ENCODE measurements at regions not wholly inside any gene's neighbourhood (a gene's known extent, or its start where the extent isn't known, plus 50 kb on each side); places are given as distances from the start of the nearest gene placed in this dataset.

DNA sequence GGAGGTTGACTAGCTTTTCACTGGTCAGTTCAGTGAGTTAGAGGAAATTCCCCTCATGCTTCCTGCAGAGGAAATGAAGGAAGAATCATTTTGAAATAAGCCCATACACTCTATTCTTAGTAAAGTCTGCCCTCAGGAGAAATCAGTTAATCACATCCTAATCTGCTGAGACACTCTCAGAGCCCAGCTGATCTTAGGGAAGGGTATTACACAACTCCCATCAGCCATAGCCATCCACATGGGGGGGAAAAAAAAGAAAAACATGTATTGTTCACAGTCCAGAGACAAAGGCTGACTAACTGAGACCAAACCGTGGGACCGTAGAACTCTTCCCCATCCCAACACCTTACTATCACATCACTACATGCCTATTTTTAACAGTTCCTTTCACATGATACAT lies 722.3 kb downstream of the CDH8 start:
- DNase-seq, result no peak

GRCh38 chr16:61309386-61309785 lies 726.9 kb downstream of the CDH8 start:
- DNase-seq, result no peak

- DNase-seq, result no peak
These were observed 730.0 kb downstream of the CDH8 start for GRCh38 chr16:61306204-61306603.

DNA sequence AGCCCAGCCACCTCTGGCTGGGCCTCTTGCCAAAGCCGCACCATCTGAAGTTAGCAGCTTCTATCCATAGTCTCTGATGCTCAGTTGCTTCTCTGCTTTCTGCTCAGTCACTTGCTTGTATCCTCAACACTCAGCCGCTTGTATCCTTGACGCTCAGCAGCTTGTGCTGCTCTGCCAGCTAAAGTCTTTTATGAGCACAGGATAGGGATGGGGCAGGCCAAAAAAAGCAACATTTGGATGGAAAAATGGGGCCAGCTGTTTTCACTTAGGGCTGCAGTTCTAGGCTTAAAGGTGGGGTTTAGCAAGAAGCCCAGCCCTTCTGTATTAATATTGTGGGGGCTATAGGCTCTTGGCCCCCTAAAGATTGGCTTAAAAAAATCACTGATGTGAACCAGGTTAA lies 739.4 kb downstream of the CDH8 start:
- no peak for DNase-seq

DNA sequence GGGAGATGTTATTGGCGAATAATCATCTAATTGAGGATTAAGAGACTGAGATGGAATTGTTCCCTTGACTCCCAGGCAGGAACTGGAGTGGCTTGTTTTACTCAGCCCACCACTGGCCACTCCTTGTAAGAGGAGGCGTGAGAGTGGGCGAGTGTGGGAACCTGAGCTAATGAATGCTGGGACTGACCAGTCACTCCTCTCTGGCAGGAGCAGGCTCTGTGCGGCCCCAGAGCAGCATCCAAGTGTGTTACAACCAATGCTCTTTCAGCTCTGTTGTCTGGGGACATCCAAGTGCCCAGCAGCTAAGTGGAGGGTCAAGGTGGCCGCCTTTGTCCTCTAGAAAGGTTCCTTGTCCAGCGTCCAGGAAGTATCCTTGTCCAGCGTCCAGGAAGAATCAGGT lies 739.9 kb downstream of the CDH8 start:
- DNase-seq, result no peak

DNA sequence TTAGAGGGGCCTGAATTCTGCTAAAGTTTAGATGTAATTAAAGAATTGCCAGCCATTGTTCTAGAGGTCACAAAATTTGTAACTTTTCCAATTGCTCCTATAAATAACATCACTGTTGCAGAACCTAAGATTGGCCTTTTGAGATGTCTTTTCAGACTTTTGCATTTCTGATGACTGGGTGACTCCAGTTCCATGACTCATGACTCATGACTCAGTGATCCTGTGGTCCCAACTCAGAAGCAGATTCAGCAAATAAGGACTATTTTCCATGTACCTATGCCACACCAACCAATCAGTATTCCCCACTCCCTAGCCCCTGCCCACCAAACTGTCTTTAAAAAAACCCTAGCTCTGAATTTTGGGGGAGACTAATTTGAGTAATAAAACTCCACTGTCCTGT lies 740.9 kb downstream of the CDH8 start:
- DNase-seq, result no peak

DNA sequence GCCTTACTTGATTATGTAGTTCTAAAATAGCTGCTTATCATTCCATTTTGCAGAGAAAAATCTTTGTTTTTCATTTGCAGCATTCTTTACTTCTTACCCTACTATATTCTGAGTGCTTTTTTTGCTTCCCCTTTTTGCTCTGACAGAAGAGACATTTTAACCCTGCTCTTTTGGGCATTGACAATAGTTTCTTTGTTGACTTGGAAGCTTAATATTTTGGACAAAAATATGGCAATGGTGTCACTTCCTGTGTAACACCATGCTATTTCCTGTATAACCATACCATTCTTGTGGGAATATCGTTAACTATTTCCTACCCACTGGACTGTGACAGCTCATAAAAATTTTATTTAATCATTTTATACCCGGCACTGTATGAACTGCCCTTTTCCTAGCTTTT lies 747.1 kb downstream of the CDH8 start:
- no peak for DNase-seq

- no peak for DNase-seq
These were observed 758.4 kb downstream of the CDH8 start for GRCh38 chr16:61277849-61278248.

- DNase-seq, result no peak
These were observed 762.0 kb downstream of the CDH8 start for GRCh38 chr16:61274211-61274610.

DNA sequence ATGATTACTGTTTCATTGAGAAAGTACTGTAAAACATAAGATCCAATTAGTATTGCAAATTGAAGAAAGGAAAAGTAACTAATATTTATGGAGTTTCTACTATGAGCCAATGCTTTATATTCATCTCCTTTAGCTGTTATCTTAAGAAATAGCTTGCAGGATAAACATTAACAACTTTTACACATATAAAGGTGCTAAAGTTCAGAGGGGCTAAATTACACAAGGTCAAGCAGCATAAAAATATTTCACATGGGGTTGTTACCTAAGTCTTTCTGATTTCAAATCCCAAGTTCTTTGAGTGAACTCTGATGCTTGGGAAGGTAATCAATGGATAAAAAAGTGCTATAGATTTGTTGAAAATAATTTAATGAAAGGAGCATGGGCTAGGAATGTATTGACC lies 765.5 kb downstream of the CDH8 start:
- DNase-seq, result no peak

DNA sequence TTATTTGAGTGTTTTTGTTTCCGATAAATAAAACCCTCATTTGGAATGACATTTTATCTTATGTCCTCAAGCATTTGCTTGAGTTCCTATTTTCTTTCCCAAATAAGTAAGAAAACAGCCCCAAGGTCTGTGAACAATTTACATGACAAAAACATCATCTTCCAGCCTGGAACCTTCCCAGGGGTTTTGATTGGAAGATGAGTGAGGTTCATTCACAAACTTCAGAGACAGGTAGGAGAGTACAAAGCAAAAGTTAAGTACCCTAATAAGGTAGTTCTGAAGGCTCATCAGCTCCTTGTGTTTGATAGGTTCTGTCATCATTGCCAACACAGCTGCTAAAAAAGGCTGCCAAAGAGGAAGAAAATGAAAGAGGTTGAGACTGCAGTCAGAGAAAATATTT lies 772.8 kb downstream of the CDH8 start:
- no peak for DNase-seq

GRCh38 chr16:61261315-61261714 lies 774.9 kb downstream of the CDH8 start:
- no peak for DNase-seq

- no peak for DNase-seq
These were observed 789.6 kb downstream of the CDH8 start for GRCh38 chr16:61246592-61246991.

- no peak for DNase-seq
These were observed 792.3 kb downstream of the CDH8 start for GRCh38 chr16:61243954-61244353.

DNA sequence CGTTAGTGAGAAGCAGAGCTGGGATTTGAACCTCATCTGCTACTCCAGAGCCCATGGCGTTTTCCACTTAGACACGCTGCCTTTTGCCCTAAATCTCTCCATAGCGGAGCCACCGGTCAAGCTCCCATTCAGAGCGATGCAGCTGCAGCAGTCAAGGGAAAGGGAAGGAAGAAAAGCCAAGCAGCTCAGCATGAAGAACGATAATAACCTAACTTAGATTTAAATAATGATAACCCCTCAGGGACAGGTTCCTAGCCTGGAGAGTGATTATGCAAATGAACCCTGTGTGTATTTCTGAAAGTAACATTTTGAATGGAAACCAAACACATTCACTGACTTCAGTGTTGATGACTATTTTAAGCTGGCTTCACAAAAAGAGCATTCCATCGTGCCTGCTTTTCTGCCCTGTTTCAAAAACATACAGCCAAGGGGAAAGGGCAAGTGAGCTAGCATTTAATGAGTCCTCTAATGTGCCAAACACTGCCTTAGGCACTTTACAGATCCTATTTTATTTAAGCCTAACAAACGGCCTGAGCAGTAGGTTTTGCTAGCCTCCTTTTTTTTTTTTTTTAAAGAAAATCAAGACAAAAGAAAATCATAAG lies 798.3 kb downstream of the CDH8 start:
- no peak for DNase-seq

- DNase-seq, result no peak
These were observed 802.5 kb downstream of the CDH8 start for GRCh38 chr16:61233713-61234112.

GRCh38 chr16:61228371-61228770 lies 807.9 kb downstream of the CDH8 start:
- DNase-seq, result no peak

DNA sequence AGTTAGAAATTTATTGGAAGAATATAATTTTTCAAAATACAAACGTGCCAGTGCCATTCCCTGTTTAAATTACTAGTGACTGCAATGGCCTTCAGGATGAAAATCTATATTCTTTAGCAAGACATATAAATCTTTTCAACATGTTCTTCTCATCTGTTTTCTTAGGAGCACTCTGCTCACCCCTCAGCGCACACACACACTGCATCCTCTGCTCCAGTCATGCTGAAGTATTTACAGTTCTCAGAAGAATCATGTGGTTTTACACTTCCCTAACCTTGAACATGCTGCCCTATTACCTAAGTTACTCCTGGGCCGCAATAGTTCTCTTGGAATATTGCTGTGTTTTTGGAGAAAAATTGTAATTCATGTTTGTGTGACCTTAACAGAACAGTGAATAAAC lies 820.6 kb downstream of the CDH8 start:
- DNase-seq, result no peak

DNA sequence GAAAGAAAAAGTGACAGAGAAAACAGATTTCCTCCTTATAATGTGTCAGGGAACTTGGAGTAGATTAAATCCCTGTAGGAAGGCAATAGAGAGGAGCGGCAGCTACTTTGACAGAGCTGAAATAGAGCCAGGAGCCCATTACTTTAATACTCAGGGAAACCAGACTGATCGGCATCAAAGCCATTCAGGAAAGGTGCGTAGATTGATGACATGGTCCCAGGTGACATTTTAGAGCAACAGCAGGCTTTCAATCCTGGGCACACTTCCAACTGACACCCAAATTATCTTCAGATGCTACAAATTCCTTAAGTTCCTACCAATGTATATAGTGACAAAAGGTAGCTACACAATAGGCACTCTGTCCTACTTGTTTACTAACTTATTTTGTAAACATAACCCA lies 821.5 kb downstream of the CDH8 start:
- no peak for DNase-seq

DNA sequence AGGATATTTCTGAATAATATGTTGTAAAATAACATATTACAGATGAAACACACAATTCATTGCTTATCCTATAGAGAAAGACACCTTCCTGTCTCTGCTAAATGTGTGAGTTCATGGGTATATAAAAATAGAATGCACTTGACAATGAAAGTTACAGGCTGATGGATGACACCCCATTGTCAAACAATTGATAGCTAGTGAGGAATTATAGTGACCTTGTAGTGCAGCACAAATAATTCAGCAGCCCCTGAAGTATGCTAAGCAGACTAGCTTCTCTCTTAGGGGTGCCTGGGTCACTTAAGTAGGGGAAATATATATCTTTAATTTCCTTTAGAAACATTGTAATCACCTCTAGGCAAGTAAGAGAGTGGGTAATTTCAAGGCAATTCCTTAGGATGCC lies 826.2 kb downstream of the CDH8 start:
- DNase-seq, result no peak

- DNase-seq, result no peak
These were observed 841.2 kb downstream of the CDH8 start for GRCh38 chr16:61195006-61195405.

GRCh38 chr16:61194573-61194972 lies 841.7 kb downstream of the CDH8 start:
- no peak for DNase-seq

- DNase-seq, result no peak
These were observed 853.8 kb downstream of the CDH8 start for GRCh38 chr16:61182391-61182790.

GRCh38 chr16:61181982-61182381 lies 854.3 kb downstream of the CDH8 start:
- no peak for DNase-seq

DNA sequence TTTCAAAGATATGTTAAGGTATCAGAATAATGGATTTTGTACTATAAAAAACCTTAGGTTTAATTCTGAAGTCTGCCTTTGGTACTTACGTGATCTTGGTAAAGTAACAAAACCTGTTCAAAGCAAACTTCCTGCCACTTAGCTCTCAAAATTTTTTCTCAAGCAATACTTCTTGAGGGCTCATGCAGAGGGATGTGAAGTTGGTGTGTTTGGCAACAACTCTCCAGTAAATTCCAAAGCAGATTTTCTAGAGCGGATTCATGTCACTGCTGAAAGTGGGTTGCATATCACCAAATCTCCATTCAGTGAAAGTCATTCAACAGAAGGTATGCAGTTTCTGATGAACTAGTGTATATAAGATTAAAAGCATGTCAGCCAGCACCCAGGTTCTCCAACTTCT lies 856.7 kb downstream of the CDH8 start:
- no peak for DNase-seq

DNA sequence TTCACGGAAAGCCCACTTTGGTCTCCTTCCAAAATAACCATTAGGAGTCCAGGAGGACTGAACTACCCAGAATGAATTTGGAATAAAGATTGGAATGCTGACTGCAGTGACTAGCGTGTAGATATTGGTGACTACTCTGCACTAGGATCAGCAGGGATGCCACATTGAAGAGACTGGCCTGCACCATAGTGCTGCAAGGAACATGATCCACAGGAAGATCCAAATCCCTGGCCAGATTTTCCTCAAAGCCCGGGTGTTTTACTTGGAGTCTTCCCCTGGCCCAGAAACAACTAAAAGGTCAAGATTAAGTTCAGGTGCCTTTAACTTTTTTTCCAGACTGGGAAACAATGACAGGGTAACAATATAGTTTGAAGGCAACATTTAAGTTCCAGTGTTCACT lies 870.4 kb downstream of the CDH8 start:
- DNase-seq, result no peak

All from COR-L47 (cell line).